Suppressor macrophage treated with lipopolysaccharide for 4 hours (primary cell): ENCODE measurements at regions not wholly inside any gene's neighbourhood (a gene's known extent, or its start where the extent isn't known, plus 50 kb on each side); places are given as distances from the start of the nearest gene placed in this dataset.

Source experiments
- DNase-seq: peaks from one replicate; pipeline ENCODE4 v3.0.0-alpha.2; 2020

DNA sequence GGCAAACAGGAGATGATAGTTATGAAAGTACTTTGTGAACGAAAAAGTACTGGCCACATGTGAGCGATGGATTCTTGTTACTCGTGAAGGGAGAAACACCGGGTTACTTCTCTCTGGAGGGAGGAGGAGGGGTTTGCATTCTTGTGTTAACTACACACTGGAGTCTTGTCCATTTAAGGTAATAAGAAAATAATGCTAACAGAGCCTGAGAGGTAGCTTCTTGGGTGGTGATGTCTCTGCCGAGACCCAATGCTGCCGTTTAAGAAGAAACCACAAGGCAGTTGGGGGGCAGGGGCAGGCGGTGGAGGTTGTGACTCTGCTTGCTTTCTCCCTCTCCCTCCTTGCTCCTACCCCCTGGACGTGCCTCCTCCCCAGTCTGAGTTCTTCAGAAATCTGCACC is 100.9 kb upstream of the ROPN1 start:
- no peak for DNase-seq

DNA sequence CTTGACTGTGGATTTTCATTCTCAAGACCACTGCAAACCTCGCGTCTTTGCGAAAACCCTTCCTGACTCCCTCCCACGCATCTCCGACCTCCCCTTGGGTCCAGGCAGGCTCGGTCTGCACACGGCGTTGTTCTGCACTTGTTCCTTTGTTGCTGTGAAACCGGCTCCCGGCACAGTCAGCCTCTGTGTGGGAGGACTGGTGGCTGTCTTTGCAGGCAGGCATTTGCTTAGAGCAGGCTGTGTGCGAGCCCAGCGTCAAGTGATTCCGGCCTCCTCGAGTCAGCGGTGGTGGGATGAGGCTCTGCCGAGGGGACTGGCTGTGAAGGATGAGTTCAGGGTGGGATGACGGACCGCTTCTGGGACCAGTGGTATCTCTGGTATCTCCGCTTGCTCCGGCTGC is 102.6 kb upstream of the ROPN1 start:
- DNase-seq = no peak

GRCh38 chr3:124097362-124098131 is 105.6 kb upstream of the ROPN1 start:
- DNase-seq = no peak

- no peak for DNase-seq
Observed at GRCh38 chr3:124101643-124102042, 109.7 kb upstream of the ROPN1 start.

GRCh38 chr3:124107104-124107890 is 115.4 kb upstream of the ROPN1 start:
- no peak for DNase-seq

GRCh38 chr3:124108446-124108845 is 116.5 kb upstream of the ROPN1 start:
- no peak for DNase-seq

- no peak for DNase-seq
Observed at GRCh38 chr3:124113485-124113884, 121.6 kb upstream of the ROPN1 start.

- DNase-seq = peak; percentile 4
Observed at GRCh38 chr3:124115279-124115678, 123.4 kb upstream of the ROPN1 start.

DNA sequence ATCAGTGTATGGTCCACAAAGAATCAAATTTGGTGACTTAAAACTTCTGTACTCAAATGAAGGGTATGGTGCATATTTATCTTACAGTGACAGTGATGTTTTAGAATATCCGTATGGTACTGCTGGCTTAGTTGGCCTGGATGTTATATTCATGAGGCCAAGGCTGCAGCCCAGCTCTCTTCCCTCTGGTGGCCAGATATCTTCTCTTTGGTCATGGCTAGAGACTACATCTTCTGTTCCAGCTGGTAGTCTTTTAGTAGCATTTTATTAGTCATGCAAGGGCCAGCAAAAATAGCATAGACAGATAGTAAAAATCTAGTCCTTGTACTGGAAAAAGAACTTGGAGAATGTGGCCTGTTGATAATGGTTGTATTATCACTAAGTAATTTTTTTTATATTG is 124.0 kb upstream of the ROPN1 start:
- DNase-seq = no peak

- DNase-seq = no peak
Observed at GRCh38 chr3:124116906-124117305, 125.0 kb upstream of the ROPN1 start.

DNA sequence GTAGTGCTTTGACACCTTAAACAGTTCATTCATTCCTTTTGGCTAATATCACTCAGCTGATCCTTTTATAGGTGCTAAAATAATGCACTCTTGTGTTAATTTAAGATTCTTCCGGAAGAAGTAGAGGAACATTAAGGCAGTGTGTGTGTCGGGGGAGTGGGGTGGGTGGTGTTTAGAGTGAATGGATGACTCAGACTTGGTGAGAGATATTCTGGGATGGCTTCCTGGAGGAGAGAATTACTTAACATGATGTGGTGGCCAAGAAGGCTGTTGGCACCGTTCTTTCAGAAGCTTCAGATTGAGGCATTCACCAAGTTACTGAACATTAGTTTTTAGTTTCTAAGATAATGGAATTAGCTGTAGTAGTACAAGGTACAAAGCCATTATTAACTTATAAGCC is 125.6 kb upstream of the ROPN1 start:
- no peak for DNase-seq

DNA sequence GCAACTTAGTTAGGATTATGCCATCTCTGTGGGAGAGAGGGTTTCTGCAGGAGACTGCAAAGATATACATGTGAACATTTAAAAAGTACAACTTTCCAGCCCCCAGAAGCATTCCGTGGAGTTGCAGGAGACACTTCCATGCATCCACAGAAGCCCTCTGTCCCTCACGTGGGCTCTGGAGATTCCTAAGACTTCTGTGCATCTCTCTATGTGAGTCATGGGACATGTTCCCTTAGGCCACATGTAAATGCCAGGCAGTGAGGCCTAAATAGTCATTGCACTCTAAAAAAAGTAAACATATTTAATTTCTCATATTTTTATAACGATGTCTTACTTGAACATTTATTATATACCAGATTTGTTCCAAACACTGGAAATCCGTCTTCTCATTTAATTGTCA is 126.5 kb upstream of the ROPN1 start:
- no peak for DNase-seq

DNA sequence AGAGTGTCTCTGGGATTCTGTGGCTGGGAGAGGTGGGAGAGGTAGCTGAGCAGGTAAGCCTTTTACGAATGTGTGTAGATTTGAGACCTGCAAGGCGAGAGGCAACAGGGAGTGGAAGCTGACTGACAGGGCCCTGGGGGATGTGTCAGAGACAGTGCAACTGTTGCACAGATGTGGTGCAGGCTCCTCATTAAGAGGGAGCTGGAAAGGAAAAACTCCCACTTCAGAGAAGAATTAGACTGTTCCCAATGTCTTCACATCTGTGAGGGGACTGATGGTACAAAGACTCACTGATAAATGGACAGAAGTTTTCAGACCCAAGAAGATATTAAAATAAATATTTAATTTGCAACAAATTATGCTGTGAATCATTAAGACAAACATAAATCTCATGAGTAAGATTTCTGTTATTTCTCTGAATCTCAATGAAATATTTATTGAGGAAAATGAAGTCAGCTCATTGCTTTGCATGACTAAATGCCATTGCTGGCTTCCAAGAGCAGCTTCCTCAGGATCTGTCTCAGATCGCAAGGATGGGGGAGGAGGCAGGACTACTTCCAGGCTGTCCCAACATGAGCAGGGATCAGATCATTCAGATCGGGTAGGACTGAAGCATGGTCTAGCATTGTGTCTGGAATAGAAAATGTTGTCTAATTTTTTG is 127.3 kb upstream of the ROPN1 start:
- no peak for DNase-seq

GRCh38 chr3:124121379-124122312 is 129.7 kb upstream of the ROPN1 start:
- DNase-seq = no peak

- peak; percentile 44 for DNase-seq
Observed at GRCh38 chr3:124125315-124125714, 133.4 kb upstream of the ROPN1 start.

GRCh38 chr3:124126436-124127023 is 134.6 kb upstream of the ROPN1 start:
- no peak for DNase-seq

DNA sequence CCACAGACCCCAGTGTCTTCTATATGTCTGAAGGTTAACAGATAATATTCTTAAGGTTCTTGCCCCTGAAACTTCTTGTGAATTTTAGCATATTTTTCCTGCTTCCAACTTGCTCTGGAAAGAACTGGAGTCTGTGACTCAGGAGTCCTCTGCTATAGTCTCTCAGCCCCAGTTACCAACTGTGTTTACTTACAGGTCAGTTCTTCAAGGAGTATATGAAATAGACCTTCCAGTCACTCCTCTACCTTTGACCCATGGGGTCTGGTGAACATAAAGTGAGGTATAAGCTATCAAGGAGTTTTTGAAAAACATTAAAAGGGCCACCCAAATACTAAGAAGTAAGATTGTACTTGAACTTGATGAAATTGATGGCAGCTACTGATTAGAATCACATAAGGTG is 139.2 kb upstream of the ROPN1 start:
- DNase-seq = no peak

GRCh38 chr3:124131580-124131979 is 139.7 kb upstream of the ROPN1 start:
- DNase-seq = peak; percentile 68

DNA sequence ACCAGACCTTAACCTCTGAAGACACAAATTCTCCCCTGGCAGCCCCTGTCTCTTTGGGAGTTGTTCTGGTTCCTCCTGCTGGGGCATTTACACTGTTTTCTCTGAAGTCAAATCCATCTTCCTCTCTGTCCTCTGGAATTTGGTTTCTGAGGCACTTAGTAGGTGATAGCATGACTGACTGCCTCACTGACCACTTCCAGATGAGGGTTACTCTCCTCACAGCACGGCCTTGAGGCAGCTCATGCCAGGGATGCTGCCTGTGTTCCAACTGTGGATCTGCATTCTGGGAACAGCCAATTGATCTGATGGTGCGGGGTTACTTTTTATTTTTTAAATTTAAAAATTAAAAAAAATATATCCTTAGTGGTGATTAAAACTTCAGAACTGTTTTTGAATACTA is 140.9 kb upstream of the ROPN1 start:
- no peak for DNase-seq

- DNase-seq = no peak
Observed at GRCh38 chr3:124133366-124133940, 141.5 kb upstream of the ROPN1 start.

DNA sequence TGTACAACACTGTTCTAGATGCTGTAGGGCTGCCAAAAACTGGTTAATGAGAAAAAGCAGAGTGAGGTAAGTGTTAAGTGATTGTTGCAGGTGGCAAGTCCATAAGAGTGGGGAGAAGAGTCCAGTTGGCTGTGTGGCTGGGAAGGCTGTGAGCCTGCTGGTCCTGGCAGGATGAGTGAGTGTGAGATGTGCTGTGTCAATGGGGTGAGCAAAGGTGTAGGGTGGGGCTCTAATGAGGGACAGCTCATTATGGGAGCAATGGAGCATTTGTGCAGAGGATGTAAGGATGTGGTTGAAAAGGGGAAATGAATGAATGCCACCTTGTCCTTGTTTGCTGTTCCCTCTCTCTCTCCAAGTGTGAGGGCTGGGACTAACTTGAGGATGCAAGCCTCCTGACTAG is 145.3 kb upstream of the ROPN1 start:
- DNase-seq = no peak

- DNase-seq = no peak
Observed at GRCh38 chr3:124138148-124138547, 146.2 kb upstream of the ROPN1 start.
